HG03571 (cell line): ENCODE measurements at regions not wholly inside any gene's neighbourhood (a gene's known extent, or its start where the extent isn't known, plus 50 kb on each side); places are given as distances from the start of the nearest gene placed in this dataset.

Experiments
- ATAC-seq: cut with Tn5 transposase; IDR thresholded peaks from one replicate; pipeline ENCODE4 v1.9.1; 2021; ENCODE audit not compliant: unreplicated experiment

DNA sequence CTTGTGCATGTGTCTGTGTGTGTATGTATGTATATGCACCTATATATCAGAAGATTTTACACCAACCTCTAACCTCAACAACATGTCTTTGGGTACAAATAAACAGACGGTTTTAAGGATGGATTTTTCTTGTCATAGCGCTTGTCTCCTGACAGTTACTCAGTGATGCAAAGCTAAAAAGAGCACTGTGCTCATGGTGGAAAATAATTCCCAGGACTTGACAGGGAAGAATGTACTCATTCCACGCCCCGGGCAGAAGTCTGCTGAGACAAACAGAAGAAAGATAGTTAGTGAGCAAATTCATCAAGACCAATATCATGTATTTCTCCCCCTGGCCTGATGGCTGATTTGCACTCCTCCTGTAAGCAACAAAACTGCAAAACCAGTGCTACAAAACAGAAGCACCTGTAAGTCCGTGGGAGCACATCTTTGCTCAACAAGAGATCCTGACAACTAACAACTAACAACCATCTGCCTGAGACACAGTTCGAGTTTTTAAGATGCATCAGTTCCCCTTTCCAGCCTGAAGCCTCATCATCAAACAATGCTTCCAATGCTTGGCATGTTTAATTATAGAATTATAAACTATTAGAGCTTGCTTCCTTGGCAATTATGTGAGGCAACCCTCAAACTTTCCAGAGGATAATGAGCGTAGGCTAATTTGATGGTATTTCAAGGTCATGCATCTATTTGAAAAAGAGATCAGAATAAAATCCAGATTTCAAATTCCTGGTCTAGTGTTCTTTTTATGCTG is 812.7 kb upstream of the MIR17HG start:
- ATAC-seq, result no peak

DNA sequence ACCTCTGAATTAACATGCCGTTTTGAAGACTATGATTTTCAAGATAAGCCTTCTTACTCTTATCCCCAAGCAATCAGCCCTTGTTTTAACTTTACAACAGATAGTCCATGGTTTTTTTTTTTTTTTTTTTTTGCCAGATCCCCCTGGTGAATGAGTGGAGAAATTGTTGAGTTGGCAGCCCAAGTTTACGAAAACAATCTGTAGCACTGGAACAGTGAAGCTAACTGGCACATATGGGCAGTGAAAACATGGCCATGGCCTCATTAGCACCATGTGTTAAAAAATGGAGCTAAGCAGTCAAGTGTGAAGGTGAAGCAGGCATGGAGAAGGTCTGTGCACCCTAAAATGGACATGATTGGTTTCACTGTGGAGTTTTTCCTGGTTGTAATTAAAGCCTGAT is 812.1 kb upstream of the MIR17HG start:
- no peak for ATAC-seq

GRCh38 chr13:90538063-90538462 is 809.4 kb upstream of the MIR17HG start:
- no peak for ATAC-seq

GRCh38 chr13:90541346-90541745 is 806.1 kb upstream of the MIR17HG start:
- no peak for ATAC-seq

- no peak for ATAC-seq
Measured at GRCh38 chr13:90542959-90543505, 804.5 kb upstream of the MIR17HG start.

DNA sequence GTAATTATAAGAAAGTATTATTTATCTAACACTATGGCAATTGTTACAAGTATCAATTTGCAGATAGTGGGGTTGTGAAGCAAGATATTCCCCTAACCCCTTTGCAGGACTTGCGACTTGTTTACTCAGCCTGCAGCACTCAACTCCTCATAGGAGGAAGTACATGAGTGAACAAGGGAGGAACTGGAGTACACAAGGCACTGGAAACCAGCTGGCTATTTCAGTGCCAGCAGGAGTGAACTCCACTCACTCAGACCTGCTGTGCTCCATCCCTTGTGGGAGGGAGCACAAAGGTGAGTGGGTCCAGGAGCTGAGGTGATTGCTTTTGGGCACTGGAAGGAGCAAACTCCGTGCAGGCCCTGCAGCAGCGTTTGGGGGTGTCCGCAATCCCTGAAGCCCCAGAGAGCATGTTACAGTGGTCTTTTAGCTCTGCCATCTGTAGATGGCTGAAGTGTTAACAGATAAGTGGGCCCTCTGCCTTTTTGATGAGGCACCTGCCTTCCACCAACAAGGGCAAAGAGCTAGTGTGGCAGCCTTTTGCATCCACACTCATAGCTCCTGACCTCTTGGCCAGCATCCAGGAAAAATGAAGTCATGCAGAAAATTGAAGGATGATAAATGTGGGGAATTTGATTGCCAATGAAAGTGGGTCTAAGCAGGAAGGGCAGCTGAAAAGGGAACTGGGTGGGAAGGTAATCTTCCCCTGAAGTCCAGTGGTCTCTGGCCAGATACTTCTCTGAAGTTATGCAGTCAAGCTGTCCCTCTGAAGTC is 802.2 kb upstream of the MIR17HG start:
- no peak for ATAC-seq

- ATAC-seq, result no peak
Measured at GRCh38 chr13:90547272-90547790, 800.2 kb upstream of the MIR17HG start.

DNA sequence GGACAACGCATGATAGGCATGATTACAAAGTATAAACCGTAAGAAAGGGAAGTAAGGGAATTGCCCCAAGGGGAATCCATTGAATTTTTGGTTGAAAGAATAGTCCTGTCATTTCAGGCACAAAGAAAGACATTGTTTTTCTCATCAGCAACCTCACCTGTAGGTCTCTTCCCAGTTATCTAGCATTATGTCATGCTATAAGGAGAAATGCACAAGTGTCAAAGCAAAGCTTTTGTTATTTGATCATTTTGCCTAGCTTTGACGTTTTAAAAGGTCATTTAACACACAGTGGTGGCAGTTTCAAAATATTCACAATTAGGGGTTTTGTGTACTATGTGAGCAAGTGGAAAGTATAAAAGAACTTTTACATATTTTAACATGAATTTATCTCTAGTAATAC is 796.2 kb upstream of the MIR17HG start:
- ATAC-seq, result no peak

GRCh38 chr13:90552702-90553101 is 794.8 kb upstream of the MIR17HG start:
- ATAC-seq, result no peak

- no peak for ATAC-seq
Measured at GRCh38 chr13:90553159-90553558, 794.3 kb upstream of the MIR17HG start.

DNA sequence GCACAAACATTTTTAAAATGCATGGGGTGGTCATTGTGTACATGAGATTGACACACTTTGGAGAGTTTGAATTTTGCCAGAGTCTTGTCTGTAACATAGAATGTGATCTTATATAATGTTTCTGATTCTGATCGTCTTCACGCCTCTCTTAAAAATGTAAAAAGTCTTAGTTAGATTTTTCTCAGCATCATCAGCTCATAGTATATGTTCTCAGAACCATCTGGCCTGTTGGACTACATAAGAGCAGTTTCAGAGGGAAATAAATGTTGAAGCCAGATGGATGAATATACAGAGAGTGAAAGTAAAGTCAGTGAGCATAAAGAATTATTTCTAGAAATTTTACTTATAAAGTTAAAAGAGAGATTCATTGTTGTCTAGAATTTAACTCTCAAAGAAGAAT is 789.9 kb upstream of the MIR17HG start:
- no peak for ATAC-seq

- no peak for ATAC-seq
Measured at GRCh38 chr13:90562443-90562842, 785.0 kb upstream of the MIR17HG start.

DNA sequence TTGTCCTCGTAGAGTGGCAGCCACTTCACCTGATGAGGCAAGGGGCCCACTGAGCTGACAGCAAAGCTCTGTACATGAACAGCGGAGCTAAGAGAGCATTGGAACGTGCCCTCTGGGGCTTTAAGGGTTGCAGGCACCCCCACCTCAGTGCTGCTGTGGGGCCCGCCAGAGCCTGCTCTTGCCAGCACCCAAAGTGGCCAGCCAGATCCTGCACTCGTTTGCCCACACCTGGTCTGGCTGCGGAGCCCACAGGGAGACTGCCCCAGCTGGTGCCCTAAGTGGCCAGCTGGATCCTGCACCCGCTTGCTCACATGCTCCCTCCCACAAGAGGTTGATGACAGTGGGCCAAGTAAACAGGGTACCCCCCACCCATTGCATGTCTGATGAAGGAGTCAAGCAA is 783.4 kb upstream of the MIR17HG start:
- ATAC-seq, result no peak

DNA sequence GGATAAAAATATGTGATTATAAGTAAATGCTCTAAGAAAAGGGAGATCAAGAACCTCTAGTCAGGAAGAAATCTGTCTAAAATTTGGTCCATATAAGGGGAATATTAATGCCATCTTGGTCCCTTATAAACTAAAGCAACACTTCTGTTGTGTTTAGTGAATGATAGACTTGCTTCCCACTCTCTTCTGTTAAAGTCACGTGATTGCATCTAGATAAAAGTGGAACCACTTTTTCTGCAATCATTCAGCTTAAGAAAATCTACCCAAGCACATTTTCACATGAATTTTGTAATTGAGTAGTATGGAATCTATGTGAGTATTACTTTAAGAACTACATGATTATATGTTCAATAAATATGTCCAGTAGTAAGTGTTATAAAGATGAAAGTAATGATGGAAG is 782.9 kb upstream of the MIR17HG start:
- no peak for ATAC-seq

- no peak for ATAC-seq
Measured at GRCh38 chr13:90565985-90566713, 781.3 kb upstream of the MIR17HG start.

DNA sequence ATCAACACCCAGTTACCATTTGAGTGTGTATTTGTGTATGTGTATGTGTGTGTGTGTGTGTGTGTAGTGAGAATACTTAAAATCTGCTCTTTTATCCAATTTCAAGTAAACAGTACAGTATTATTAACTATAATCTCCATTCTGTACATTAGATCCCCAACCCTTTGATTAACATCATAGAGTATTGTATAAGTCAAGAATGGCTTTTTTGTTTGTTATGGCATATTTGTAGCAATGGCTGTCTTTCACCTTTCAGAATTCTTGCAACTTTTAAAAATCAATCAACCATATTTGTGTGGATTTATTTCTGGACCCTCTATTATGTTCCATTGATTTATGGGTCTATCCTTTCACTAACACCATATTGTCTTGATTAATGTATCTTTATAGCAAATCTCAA is 779.3 kb upstream of the MIR17HG start:
- no peak for ATAC-seq

- ATAC-seq, result no peak
Measured at GRCh38 chr13:90576067-90576466, 771.4 kb upstream of the MIR17HG start.

DNA sequence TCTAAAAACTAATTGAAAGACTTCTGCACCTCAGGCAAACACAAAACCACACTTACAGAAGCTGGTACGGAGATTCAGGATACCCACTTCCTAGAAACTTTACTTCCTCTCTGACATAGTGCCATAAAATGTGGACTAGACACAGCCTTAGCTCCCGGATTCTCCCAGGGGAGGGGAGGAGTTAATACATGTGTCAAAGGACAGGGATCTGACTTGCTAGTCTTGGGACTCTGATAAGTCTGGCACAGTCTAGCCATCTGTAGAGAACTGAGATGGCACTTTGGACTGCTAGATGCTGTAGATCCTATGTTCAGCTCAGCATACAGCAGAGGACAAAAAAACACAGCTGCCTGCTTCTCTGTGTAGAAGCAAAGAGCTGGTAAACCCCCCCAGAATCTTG is 769.8 kb upstream of the MIR17HG start:
- no peak for ATAC-seq

- ATAC-seq, result no peak
Measured at GRCh38 chr13:90585392-90585791, 762.1 kb upstream of the MIR17HG start.

DNA sequence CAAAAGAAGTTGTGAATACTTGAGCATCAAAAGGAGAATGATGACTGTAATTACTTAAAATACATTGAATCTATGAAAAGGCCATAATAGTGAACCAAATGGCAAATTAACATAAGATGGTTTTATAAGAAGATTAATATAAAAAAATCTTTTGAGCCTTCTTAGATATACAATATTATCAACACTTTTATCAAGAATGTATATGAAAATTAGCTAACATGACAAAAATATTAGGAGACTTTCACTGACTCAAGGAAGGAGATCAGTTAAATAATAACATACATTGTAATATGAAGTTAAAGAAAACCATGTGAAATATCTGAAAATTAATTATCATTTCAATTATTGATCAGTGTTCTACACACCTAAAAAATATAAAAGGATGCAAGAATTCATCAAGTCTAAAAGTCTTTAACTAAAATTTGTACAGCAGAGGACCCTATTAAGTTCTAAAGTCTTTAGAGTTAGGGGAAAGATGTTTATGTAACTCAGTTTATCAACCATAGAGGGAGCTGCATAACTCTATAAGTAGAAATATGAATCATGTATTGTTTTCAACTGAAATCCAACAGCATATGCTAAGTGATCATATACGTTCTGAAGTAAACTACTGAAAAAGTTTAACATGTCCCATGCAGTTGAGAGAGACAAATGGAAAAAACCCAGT is 756.1 kb upstream of the MIR17HG start:
- ATAC-seq, result no peak

GRCh38 chr13:90591927-90592268 is 755.6 kb upstream of the MIR17HG start:
- no peak for ATAC-seq
